Ovary (tissue), 7 donors: ENCODE measurements at regions not wholly inside any gene's neighbourhood (a gene's known extent, or its start where the extent isn't known, plus 50 kb on each side); places are given as distances from the start of the nearest gene placed in this dataset.

Experiments used
- DNase-seq, 5 donors: peaks; one replicate each; pipeline ENCODE4 v3.0.0-alpha.2; 2019 to 2020
- H3K27ac ChIP-seq, 2 donors: fragments of 200-600 bp; one replicate each; pipeline versions ENCODE4 v1.5.1 to v1.8.0; 2019 to 2022
- H3K27me3 ChIP-seq: fragments of 200-600 bp; one replicate; pipeline ENCODE4 v1.8.0; 2022
- H3K36me3 ChIP-seq: fragments of 200-600 bp; sonication (generic); one replicate; pipeline ENCODE4 v1.5.1; 2019
- H3K4me1 ChIP-seq: one replicate; pipeline ENCODE4 v1.8.1; 2013; ENCODE audit warnings: mild to moderate bottlenecking, moderate library complexity; ENCODE audit not compliant: insufficient read depth
- H3K4me3 ChIP-seq: fragments of 200-600 bp; sonication (generic); one replicate; pipeline ENCODE4 v1.5.1; 2017
- H3K9me3 ChIP-seq, 2 donors: fragments of 200-600 bp in 1 of 2; sonication (generic) in 1 of 2; one replicate each; pipeline versions ENCODE4 v1.5.1 to v1.8.1; 2013 to 2019; ENCODE audit warnings: mild to moderate bottlenecking in 1 of 2, moderate library complexity in 1 of 2
- EP300 ChIP-seq: sonication (generic); formaldehyde crosslinking; IDR thresholded peaks from one replicate; pipeline ENCODE4 v1.6.1; 2017; ENCODE audit warnings: antibody characterized with exemption
- POLR2A ChIP-seq: fragments of 450-650 bp; IDR thresholded peaks from one replicate; pipeline ENCODE4 v1.6.1; 2017; ENCODE audit warnings: antibody characterized with exemption, mild to moderate bottlenecking, moderate library complexity
- WGBS, 3 donors: extraction: QIAGEN DNeasy Blood & Tissue Kit in 1 of 3; methylation state at CpG; one replicate each; pipeline versions ENCODE4 v1.1.5 to v1.1.7; 2013 to 2017; 5-methylcytosine and 5-hydroxymethylcytosine counted together
- intact Hi-C, 4 donors: fragments of 100-400 bp; cut with DNase I; formaldehyde crosslinking; loops; one replicate each; pipeline versions ENCODE4 v1.11.0 to v1.15.1; 2022 to 2023
- TF ChIP-seq, protein P1 (sequence below), 3 donors: fragments of 450-650 bp in 2 of 3; fragments of 200-600 bp in 1 of 3; IDR thresholded peaks; one replicate each; pipeline versions ENCODE4 v1.5.1 to v1.8.0; 2016 to 2022; ENCODE audit warnings: antibody characterized with exemption in 3 of 3, mild to moderate bottlenecking in 1 of 3
- donor health status: DM: no; HTN: no; CAD: no; lungs with moderate emphysema.
- donor health status: DM: no; HTN: no; CAD: no.
- donor health status: Bipolar disorder and iron deficiency.
- donor health status: DM: no; HTN: no; CAD: no.
- donor health status: DM: yes; HTN: yes; CAD: no.

DNA sequence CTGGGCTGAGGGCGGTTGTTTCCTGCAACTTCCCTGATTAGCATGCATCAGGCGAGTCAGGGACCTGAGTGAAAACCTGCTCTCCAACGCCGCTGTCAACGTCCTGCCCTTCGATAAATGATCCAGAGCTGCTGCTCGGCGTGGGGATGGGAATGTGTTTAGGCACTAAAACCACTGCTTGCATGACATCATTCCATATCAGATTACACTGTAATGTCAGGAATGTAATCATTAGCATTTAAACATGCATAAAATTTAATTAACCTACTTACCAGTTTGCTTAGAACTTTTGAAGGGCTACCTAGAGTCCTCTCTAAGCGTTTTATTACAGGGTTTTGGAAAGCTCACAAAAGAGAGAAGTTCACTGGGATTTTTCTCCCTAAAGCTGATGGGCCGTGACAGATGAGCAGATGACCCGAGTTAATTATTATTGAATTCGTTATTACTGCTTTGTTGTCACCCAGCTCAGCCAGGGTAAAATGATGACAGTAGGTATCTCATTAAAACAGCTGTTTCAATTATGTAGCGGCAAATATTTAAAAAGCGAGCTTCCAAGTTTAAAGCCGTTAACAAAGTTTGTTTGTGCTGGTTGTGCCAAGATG, 685.6 kb upstream of the SALL3 start:
- 4 to 10% (median 8%) methylated on average over 15 of the region's 15 CpGs for WGBS, 3 donors
- Histone ChIP-seq H3K9me3 (no peaks in the 10 kb centered on the region), H3K36me3 (no peaks in the 10 kb centered on the region), H3K4me1 (no peaks in the 10 kb centered on the region), H3K27ac (no peak overlapping the region), H3K4me3 (no peak overlapping the region), H3K27me3 (no peaks in the 10 kb centered on the region)
- TF ChIP-seq POLR2A: no peak
- TF ChIP-seq, protein P1, sequence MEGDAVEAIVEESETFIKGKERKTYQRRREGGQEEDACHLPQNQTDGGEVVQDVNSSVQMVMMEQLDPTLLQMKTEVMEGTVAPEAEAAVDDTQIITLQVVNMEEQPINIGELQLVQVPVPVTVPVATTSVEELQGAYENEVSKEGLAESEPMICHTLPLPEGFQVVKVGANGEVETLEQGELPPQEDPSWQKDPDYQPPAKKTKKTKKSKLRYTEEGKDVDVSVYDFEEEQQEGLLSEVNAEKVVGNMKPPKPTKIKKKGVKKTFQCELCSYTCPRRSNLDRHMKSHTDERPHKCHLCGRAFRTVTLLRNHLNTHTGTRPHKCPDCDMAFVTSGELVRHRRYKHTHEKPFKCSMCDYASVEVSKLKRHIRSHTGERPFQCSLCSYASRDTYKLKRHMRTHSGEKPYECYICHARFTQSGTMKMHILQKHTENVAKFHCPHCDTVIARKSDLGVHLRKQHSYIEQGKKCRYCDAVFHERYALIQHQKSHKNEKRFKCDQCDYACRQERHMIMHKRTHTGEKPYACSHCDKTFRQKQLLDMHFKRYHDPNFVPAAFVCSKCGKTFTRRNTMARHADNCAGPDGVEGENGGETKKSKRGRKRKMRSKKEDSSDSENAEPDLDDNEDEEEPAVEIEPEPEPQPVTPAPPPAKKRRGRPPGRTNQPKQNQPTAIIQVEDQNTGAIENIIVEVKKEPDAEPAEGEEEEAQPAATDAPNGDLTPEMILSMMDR (IDR thresholded peaks at IDR 0.05): no peak
- TF ChIP-seq EP300: no peak
- intact Hi-C loops: no loop called here
- DNase-seq: no peak

DNA sequence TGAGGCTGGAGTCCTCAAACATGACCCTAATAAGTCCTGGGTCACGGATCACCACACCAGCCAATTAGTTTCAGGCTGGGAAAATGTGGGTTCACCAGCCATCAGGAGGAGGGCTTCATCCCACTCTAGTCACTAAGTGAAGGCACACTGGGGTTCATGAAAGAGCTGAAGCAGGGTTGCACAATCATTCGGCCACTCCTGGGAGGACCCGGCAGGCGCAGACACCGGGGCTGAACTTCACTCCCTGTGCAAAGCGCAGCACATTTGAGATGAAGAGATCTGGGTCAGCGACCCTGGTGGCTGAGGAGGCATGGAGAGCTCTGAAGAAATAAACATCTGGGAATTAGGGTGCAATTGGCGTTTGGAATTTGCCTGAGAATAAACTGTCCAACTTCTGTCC, 684.4 kb upstream of the SALL3 start:
- TF ChIP-seq EP300 (no peak), POLR2A (no peak)
- TF ChIP-seq, protein P1 (IDR thresholded peaks at IDR 0.05): no peak
- WGBS, 3 donors: 92 to 96% (median 93%) methylated on average over 8 of the region's 8 CpGs
- intact Hi-C loops: no loop called here
- Histone ChIP-seq H3K27ac (no peak overlapping the region), H3K4me1 (no peaks in the 10 kb centered on the region), H3K27me3 (no peaks in the 10 kb centered on the region), H3K36me3 (no peaks in the 10 kb centered on the region), H3K4me3 (no peak overlapping the region), H3K9me3 (no peaks in the 10 kb centered on the region)
- no peak for DNase-seq

DNA sequence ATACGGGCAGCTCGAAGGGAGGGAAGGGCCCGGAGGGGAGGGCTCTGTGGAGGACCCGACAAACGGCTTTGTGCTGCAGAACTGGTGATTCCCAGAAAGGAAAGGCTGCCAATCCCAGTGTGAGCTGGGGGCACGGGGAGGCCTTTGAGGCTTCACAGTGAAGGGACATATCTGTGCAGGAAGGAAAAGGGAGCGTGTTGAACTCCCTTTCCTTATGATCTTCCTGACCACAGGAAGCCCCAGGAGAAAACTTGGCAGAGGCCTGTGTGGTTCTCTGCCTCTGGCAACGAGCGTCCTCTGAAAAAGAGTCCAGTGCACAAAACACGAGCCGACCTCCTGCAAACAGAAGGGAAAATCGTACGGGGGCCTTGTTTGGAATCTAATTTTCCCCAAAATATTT, 683.5 kb upstream of the SALL3 start:
- Histone ChIP-seq H3K27me3 (no peaks in the 10 kb centered on the region), H3K4me1 (no peaks in the 10 kb centered on the region), H3K36me3 (no peaks in the 10 kb centered on the region), H3K9me3 (no peaks in the 10 kb centered on the region), H3K4me3 (no peak overlapping the region), H3K27ac (no peak overlapping the region)
- DNase-seq: no peak
- TF ChIP-seq, protein P1 (IDR thresholded peaks at IDR 0.05): no peak
- TF ChIP-seq POLR2A (no peak), EP300 (no peak)
- 23 to 34% (median 34%) methylated on average over 13 of the region's 13 CpGs for WGBS, 3 donors
- intact Hi-C loops: no loop called here

DNA sequence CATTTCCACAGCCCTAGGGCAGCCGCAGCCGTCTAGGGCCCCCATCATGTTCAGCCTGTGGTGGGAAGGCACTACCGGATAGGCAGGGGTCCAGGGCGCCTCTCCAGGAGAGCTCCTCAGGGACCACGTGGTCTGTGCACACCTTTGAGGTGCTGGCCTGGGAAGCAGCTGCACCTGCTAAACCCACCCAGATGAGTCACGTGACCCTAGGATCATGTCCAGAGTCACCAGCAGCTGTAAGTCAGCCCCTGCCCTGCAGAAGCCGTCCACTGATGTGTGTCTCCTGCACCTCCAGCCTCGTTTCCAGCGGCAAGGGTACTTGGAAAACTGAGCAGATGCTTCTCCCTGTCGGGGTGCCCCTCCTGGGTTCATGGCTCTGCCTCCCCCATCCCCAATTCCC, 682.6 kb upstream of the SALL3 start:
- intact Hi-C loops: no loop called here
- 85 to 88% (median 87%) methylated on average over 10 of the region's 10 CpGs for WGBS, 3 donors

More for the DNA sequence above, 682.6 kb upstream of the SALL3 start:
- Histone ChIP-seq H3K27me3 (no peaks in the 10 kb centered on the region), H3K27ac (no peak overlapping the region), H3K9me3 (no peaks in the 10 kb centered on the region), H3K4me3 (no peak overlapping the region), H3K36me3 (no peaks in the 10 kb centered on the region), H3K4me1 (no peaks in the 10 kb centered on the region)
- DNase-seq: no peak
- TF ChIP-seq POLR2A (no peak), EP300 (no peak)
- TF ChIP-seq, protein P1 (IDR thresholded peaks at IDR 0.05): no peak
